SU-DHL-6 (cell line): ENCODE measurements at regions not wholly inside any gene's neighbourhood (a gene's known extent, or its start where the extent isn't known, plus 50 kb on each side); places are given as distances from the start of the nearest gene placed in this dataset.

Experiments used
- H2AFZ ChIP-seq: fragments of 200-600 bp; sonication (generic); 2 replicates; pipeline ENCODE4 v1.6.1; 2014; ENCODE audit warnings: low read depth, mild to moderate bottlenecking, moderate library complexity, mixed read lengths, antibody characterized with exemption, low read length; ENCODE audit not compliant: severe bottlenecking
- H3F3A ChIP-seq: fragments of 200-600 bp; shearing (Covaris generic); 2 replicates; pipeline ENCODE4 v1.6.0; 2016; ENCODE audit warnings: antibody characterized with exemption, mild to moderate bottlenecking; ENCODE audit not compliant: insufficient read depth
- H3K27ac ChIP-seq: fragments of 200-600 bp; sonication (generic); 2 replicates; pipeline ENCODE4 v1.5.1; 2016; ENCODE audit warnings: low read depth, mild to moderate bottlenecking, low read length, moderate library complexity, mixed read lengths
- H3K27me3 ChIP-seq: fragments of 200-600 bp; sonication (generic), shearing (Covaris generic); 2 replicates; pipeline ENCODE4 v1.6.0; 2014; ENCODE audit warnings: mild to moderate bottlenecking, low read length
- H3K36me3 ChIP-seq: fragments of 200-600 bp; sonication (generic); 2 replicates; pipeline ENCODE4 v1.6.1; 2014; ENCODE audit warnings: mild to moderate bottlenecking, low read length, mixed read lengths
- H3K4me2 ChIP-seq: fragments of 300-600, 200-600 bp; shearing (Covaris generic), sonication (generic); 2 replicates; pipeline ENCODE4 v1.6.0; 2014; ENCODE audit warnings: low read length, low read depth, mild to moderate bottlenecking; ENCODE audit not compliant: poor library complexity, severe bottlenecking
- H3K4me3 ChIP-seq: fragments of 200-600 bp; sonication (generic); 2 replicates; pipeline ENCODE4 v1.5.1; 2014; ENCODE audit warnings: antibody characterized with exemption, low read length, mild to moderate bottlenecking, mixed read lengths; ENCODE audit not compliant: insufficient read depth, poor library complexity, severe bottlenecking
- H3K79me2 ChIP-seq: fragments of 200-600 bp; sonication (generic); 2 replicates; pipeline ENCODE4 v1.6.1; 2014; ENCODE audit warnings: mild to moderate bottlenecking, low read length, moderate library complexity; ENCODE audit not compliant: insufficient read depth
- H3K9ac ChIP-seq: fragments of 200-600 bp; sonication (generic); 2 replicates; pipeline ENCODE4 v1.7.0; 2014; ENCODE audit warnings: mild to moderate bottlenecking, low read length
- H3K9me2 ChIP-seq: fragments of 200-600 bp; sonication (generic); replicated peaks from 2 replicates; pipeline ENCODE4 v1.6.1; 2014; ENCODE audit warnings: low read length; ENCODE audit not compliant: insufficient read depth
- H3K9me3 ChIP-seq: fragments of 200-600 bp; sonication (generic); 2 replicates; pipeline ENCODE4 v1.6.1; 2014; ENCODE audit warnings: low read length, mixed read lengths; ENCODE audit not compliant: insufficient read depth
- H4K20me1 ChIP-seq: fragments of 200-600 bp; sonication (generic); 2 replicates; pipeline ENCODE4 v1.6.1; 2014; ENCODE audit warnings: low read depth, mild to moderate bottlenecking, antibody characterized with exemption, low read length, moderate library complexity, mixed read lengths
- CTCF ChIP-seq: fragments of 200-600 bp; sonication (generic); IDR thresholded peaks from one replicate; pipeline ENCODE4 v1.5.1; 2017; ENCODE audit warnings: antibody characterized with exemption, mild to moderate bottlenecking, low read length, moderate library complexity; ENCODE audit not compliant: insufficient read depth, poor library complexity, severe bottlenecking
- EZH2phosphoT487 ChIP-seq: fragments of 200-600 bp; sonication (generic), shearing (Covaris generic); conservative IDR thresholded peaks from 2 replicates; pipeline ENCODE4 v1.6.1; 2018; ENCODE audit warnings: mild to moderate bottlenecking, antibody characterized with exemption, low read length, moderate library complexity, mixed read lengths

- no peak overlapping the region for H3K4me3 ChIP-seq
- no peaks in the 10 kb centered on the region for H3K79me2 ChIP-seq
- H3K36me3 ChIP-seq: no peaks in the 10 kb centered on the region
- no peaks in the 10 kb centered on the region for H3K27me3 ChIP-seq
- no peaks in the 10 kb centered on the region for H3F3A ChIP-seq
- H3K27ac ChIP-seq: no peak overlapping the region
- TF ChIP-seq CTCF (no peak), EZH2phosphoT487 (no peak)
- H3K9me2 ChIP-seq: no peaks in the 10 kb centered on the region
- no peak overlapping the region for H3K9ac ChIP-seq
- no peaks in the 10 kb centered on the region for H4K20me1 ChIP-seq
- no peak overlapping the region for H2AFZ ChIP-seq
- no peak overlapping the region for H3K4me2 ChIP-seq
- no peaks in the 10 kb centered on the region for H3K9me3 ChIP-seq
Observed at GRCh38 chr13:73266640-73267180, 207.9 kb downstream of the KLF5 start.

- Histone ChIP-seq H2AFZ (no peak overlapping the region), H3K9me2 (no peaks in the 10 kb centered on the region), H3K9me3 (no peaks in the 10 kb centered on the region), H3K79me2 (no peaks in the 10 kb centered on the region), H3K9ac (no peak overlapping the region), H3K27ac (no peak overlapping the region), H3K36me3 (no peaks in the 10 kb centered on the region), H4K20me1 (no peaks in the 10 kb centered on the region), H3K4me3 (no peak overlapping the region), H3K4me2 (no peak overlapping the region), H3F3A (no peaks in the 10 kb centered on the region), H3K27me3 (no peaks in the 10 kb centered on the region)
- TF ChIP-seq EZH2phosphoT487 (no peak), CTCF (no peak)
Observed at GRCh38 chr13:73262862-73263627, 204.2 kb downstream of the KLF5 start.

- Histone ChIP-seq H3K27ac (no peak overlapping the region), H3K9me2 (no peaks in the 10 kb centered on the region), H3K36me3 (no peaks in the 10 kb centered on the region), H3K9ac (no peak overlapping the region), H3K79me2 (no peaks in the 10 kb centered on the region), H4K20me1 (no peaks in the 10 kb centered on the region), H3K4me3 (no peak overlapping the region), H3K27me3 (no peaks in the 10 kb centered on the region), H3K4me2 (no peak overlapping the region), H2AFZ (no peak overlapping the region), H3F3A (no peaks in the 10 kb centered on the region), H3K9me3 (no peaks in the 10 kb centered on the region)
- TF ChIP-seq EZH2phosphoT487 (no peak), CTCF (no peak)
Observed at GRCh38 chr13:73261739-73262216, 203.0 kb downstream of the KLF5 start.
